Stimulated activated naive CD8-positive, alpha-beta T cell treated with anti-CD3 and anti-CD28 coated beads, Interleukin-15, Interleukin-2, amounts not matched to agents 100 ng/mL and 50 ng/mL, for 24 hours (primary cell): ENCODE measurements at regions not wholly inside any gene's neighbourhood (a gene's known extent, or its start where the extent isn't known, plus 50 kb on each side); places are given as distances from the start of the nearest gene placed in this dataset.
A peak's percentile ranks its signal among the peaks of the same experiment; 100 is the strongest.

Experiments
- H3K27ac Mint-ChIP-seq: one replicate; pipeline ENCODE4 v1.8.0; 2021; ENCODE audit warnings: mild to moderate bottlenecking, mixed read lengths
- H3K27me3 Mint-ChIP-seq: one replicate; pipeline ENCODE4 v1.8.0; 2021; ENCODE audit warnings: mixed read lengths
- H3K36me3 Mint-ChIP-seq: one replicate; pipeline ENCODE4 v1.8.0; 2021; ENCODE audit warnings: low read depth, mixed read lengths
- H3K4me1 Mint-ChIP-seq: one replicate; pipeline ENCODE4 v1.8.0; 2021; ENCODE audit warnings: low read depth, mixed read lengths
- H3K4me3 Mint-ChIP-seq: one replicate; pipeline ENCODE4 v1.8.0; 2021; ENCODE audit warnings: mild to moderate bottlenecking, mixed read lengths
- H3K9me3 Mint-ChIP-seq: one replicate; pipeline ENCODE4 v1.8.0; 2021; ENCODE audit warnings: mixed read lengths

GRCh38 chr1:59072583-59072947 is 224.3 kb upstream of the FGGY start:
- H3K4me1 Mint-ChIP-seq, result peaks cover 35% of the 10 kb centered on the region
- H3K27me3 Mint-ChIP-seq, result no peaks in the 10 kb centered on the region
- no peaks in the 10 kb centered on the region for H3K36me3 Mint-ChIP-seq
- peaks cover 4% of the 10 kb centered on the region for H3K9me3 Mint-ChIP-seq
- peak overlapping the region; percentile 1 for H3K4me3 Mint-ChIP-seq
- peak overlapping the region; percentile 82 for H3K27ac Mint-ChIP-seq

- Mint-ChIP-seq H3K4me3 (no peak overlapping the region), H3K27me3 (no peaks in the 10 kb centered on the region), H3K9me3 (peaks cover 4% of the 10 kb centered on the region), H3K27ac (no peak overlapping the region), H3K4me1 (peaks cover 44% of the 10 kb centered on the region), H3K36me3 (no peaks in the 10 kb centered on the region)
Measured at GRCh38 chr1:59074598-59074997, 222.3 kb upstream of the FGGY start.

GRCh38 chr1:59075021-59075420 is 221.9 kb upstream of the FGGY start:
- H3K27ac Mint-ChIP-seq, result no peak overlapping the region
- no peaks in the 10 kb centered on the region for H3K27me3 Mint-ChIP-seq
- peaks cover 4% of the 10 kb centered on the region for H3K9me3 Mint-ChIP-seq
- no peaks in the 10 kb centered on the region for H3K36me3 Mint-ChIP-seq
- H3K4me1 Mint-ChIP-seq, result peaks cover 49% of the 10 kb centered on the region
- H3K4me3 Mint-ChIP-seq, result no peak overlapping the region

- Mint-ChIP-seq H3K9me3 (peaks cover 4% of the 10 kb centered on the region), H3K4me3 (no peak overlapping the region), H3K27ac (no peak overlapping the region), H3K27me3 (no peaks in the 10 kb centered on the region), H3K4me1 (peaks cover 39% of the 10 kb centered on the region), H3K36me3 (no peaks in the 10 kb centered on the region)
Measured at GRCh38 chr1:59076612-59077011, 220.3 kb upstream of the FGGY start.

DNA sequence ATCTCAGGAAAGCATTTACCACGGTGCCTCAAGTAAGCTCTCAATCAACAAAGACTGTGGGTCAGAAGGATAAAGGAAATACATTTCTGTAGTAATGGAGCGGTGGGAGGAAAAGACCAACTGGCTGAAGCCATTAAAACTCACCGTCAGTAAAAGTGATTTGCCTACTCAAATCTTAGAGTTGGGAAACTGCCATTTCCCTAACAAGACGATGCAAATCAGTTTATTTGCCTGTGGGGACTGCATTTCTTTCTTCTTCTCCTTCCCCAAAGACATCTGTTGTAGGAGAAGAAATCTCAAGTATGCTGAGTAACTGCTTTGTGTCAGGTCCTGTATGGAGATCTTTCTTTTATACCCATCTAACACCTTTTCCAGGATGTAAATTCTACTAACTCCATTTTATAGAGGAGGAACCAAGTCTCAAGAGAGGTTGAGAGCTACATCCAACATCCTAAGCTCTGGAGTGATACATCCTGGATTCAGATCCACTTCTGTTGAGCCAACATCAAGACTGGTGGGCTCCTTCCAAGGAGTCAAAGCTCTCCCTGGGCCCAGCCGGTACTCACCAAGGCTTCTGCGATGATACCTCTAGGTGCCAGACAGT is 219.3 kb upstream of the FGGY start:
- H3K36me3 Mint-ChIP-seq, result no peaks in the 10 kb centered on the region
- no peak overlapping the region for H3K27ac Mint-ChIP-seq
- peaks cover under 1% of the 10 kb centered on the region for H3K9me3 Mint-ChIP-seq
- no peak overlapping the region for H3K4me3 Mint-ChIP-seq
- no peaks in the 10 kb centered on the region for H3K27me3 Mint-ChIP-seq
- H3K4me1 Mint-ChIP-seq, result peaks cover 29% of the 10 kb centered on the region

DNA sequence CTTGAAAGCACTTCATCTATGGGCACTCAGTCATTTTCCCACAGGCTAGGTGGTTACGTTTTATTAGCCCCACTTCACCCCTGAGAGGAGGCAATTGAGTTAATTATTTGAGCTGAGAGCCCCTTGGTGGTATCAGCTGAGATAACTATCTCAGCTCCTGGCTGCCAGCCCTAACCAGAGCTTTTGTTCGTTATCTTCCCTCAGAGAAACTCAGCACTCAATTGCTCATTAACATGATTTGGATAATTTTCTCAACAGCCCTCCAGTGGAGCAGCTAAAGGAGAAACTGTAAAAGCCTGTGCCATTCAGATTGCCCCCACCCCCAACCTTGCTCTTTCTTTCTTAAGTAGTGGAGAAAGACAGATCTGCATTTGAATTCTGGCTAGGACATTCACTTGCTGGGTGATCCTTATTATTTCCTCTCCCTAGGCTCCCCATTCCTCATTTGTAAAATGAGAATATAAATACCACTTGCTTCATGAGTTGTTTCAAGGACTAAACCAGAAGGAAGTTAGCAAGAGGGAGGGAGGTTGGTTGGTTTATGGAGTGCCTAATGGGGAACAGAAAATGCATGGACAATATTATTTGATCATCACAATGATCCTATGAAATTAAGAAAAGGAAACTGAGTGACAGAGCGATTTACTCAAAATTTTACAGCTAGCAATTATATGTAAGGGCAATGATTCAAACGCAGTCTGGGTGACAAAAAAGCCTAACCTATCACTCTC is 218.7 kb upstream of the FGGY start:
- H3K9me3 Mint-ChIP-seq, result no peaks in the 10 kb centered on the region
- H3K4me3 Mint-ChIP-seq, result no peak overlapping the region
- H3K27me3 Mint-ChIP-seq, result no peaks in the 10 kb centered on the region
- no peaks in the 10 kb centered on the region for H3K36me3 Mint-ChIP-seq
- no peak overlapping the region for H3K27ac Mint-ChIP-seq
- peaks cover 24% of the 10 kb centered on the region for H3K4me1 Mint-ChIP-seq

GRCh38 chr1:59078866-59079265 is 218.0 kb upstream of the FGGY start:
- Mint-ChIP-seq H3K4me1 (peaks cover 28% of the 10 kb centered on the region), H3K4me3 (no peak overlapping the region), H3K27me3 (no peaks in the 10 kb centered on the region), H3K36me3 (no peaks in the 10 kb centered on the region), H3K9me3 (no peaks in the 10 kb centered on the region), H3K27ac (no peak overlapping the region)

DNA sequence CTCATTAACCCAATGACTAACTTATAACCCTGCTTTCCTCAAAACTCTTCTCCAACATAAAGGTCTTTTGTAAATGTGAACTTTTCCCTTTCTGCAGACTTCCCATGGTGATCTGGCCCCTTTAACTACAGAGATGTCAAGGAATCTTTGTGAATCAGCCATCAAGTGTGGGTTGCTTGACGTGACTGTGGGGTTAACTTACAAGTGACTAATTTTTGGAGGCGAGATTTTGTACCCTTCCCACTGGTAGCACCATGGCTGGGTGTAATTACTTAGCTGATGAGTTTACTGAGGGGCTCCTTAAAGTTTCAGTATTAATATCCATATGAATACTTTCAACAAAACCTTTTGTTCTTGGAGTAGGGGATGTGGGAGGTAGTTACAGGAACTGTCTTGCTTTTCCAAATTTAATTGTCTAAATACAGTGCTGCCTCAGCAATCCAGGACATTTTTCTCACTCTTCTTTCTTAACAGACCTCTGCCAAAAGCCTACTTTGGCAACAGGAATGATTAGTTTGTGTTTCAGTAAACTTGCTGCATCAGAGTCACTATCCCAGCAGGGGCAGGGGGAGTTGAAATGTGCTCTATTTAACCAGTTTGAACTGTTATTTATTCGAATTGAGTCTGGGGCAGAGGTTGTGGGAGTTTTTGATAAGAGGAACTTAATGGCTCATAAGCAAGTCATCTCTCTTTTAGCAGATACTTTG is 217.3 kb upstream of the FGGY start:
- Mint-ChIP-seq H3K4me1 (peaks cover 35% of the 10 kb centered on the region), H3K27ac (no peak overlapping the region), H3K36me3 (no peaks in the 10 kb centered on the region), H3K4me3 (no peak overlapping the region), H3K27me3 (no peaks in the 10 kb centered on the region), H3K9me3 (no peaks in the 10 kb centered on the region)

DNA sequence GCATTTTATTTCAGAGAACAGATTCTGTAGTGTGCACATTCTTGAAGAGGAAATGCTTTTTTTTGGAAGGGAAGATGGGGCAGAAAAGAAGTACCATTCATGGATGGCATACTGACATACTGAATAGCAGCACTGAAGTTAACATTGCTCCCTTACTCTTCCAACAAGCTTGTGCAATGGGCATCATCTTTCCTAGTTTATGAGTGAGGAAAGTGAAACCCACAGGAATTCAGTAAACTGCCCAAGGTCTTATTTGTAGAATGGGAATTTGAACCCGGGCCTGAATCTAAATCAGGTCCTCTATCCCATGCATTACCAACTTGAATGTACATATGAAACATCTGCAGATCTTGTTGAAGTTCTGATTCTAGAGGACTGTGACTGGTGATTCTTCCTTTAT is 215.7 kb upstream of the FGGY start:
- Mint-ChIP-seq H3K4me3 (no peak overlapping the region), H3K27ac (no peak overlapping the region), H3K36me3 (no peaks in the 10 kb centered on the region), H3K4me1 (peaks cover 36% of the 10 kb centered on the region), H3K27me3 (no peaks in the 10 kb centered on the region), H3K9me3 (no peaks in the 10 kb centered on the region)

- H3K27me3 Mint-ChIP-seq, result no peaks in the 10 kb centered on the region
- no peaks in the 10 kb centered on the region for H3K36me3 Mint-ChIP-seq
- H3K9me3 Mint-ChIP-seq, result no peaks in the 10 kb centered on the region
- peaks cover 32% of the 10 kb centered on the region for H3K4me1 Mint-ChIP-seq
- H3K4me3 Mint-ChIP-seq, result no peak overlapping the region
- no peak overlapping the region for H3K27ac Mint-ChIP-seq
Measured at GRCh38 chr1:59081795-59082194, 215.1 kb upstream of the FGGY start.

DNA sequence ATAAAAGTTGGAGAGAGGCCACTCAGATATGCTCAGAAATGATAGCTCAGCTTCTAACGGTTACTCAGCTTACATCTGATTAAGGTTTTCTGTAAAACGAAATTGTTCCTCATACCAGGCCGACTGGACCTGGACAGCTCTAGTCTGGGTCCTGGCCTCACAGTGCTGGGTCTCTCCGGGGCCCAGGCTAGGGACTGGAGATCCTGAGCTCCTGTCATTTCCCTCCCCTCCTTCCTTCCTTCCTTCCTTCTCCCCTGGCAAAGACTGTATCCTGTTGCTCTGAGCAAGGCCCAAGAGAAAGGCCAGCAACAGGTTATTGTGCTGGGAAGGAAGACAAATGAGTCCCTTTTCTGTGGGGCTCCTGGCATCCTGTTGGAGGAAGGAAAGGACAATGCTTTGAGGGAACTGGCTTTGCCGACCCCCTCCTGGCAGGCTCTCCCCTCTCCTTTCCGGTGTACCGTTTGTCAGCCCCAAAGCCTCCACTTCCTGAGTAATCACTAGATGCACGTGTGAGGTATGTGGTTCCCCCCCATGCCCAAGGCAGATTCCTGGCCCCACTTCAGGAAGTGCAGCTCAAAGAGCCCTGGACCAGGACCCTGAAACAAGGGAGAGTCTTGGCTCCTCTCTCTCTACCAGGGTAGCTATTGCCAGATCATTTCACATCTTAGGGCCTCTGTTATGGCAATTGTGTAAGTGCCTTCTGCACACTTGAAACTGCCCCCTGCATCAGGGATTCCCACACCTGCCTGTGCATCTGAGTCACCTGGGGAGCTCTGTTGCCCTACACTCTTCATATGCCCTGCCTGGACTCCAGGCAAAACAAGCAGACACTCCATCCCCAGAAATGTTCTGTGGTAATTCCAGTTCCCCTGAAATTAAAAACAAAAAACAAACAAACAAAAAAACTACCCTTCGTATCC is 212.7 kb upstream of the FGGY start:
- peak overlapping the region; percentile 78 for H3K27ac Mint-ChIP-seq

DNA sequence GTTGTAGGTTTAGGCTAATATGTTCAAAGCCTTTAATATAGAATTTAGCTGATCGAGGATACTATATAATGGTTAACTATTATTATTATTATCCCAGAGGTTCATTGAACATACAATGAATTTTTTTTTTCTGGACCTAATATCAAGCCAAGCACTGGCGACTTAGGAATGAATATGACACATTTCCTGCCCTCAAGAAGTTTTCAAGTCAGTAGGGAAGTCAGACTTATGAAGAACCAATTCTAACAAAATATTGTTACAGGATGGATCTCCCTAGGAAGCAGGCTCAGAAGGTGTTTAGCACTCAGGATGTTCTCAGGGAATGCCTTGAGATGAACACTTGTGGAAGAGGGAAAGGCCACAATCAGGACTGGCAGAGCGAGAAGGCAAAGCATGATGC is 211.8 kb upstream of the FGGY start:
- no peak overlapping the region for H3K27ac Mint-ChIP-seq
- H3K27me3 Mint-ChIP-seq, result no peaks in the 10 kb centered on the region
- no peak overlapping the region for H3K4me3 Mint-ChIP-seq
- no peaks in the 10 kb centered on the region for H3K36me3 Mint-ChIP-seq
- peaks cover 18% of the 10 kb centered on the region for H3K4me1 Mint-ChIP-seq
- no peaks in the 10 kb centered on the region for H3K9me3 Mint-ChIP-seq

More for the DNA sequence above, 212.7 kb upstream of the FGGY start:
- Mint-ChIP-seq H3K27me3 (no peaks in the 10 kb centered on the region), H3K36me3 (no peaks in the 10 kb centered on the region), H3K4me1 (peaks cover 27% of the 10 kb centered on the region), H3K4me3 (no peak overlapping the region), H3K9me3 (no peaks in the 10 kb centered on the region)

DNA sequence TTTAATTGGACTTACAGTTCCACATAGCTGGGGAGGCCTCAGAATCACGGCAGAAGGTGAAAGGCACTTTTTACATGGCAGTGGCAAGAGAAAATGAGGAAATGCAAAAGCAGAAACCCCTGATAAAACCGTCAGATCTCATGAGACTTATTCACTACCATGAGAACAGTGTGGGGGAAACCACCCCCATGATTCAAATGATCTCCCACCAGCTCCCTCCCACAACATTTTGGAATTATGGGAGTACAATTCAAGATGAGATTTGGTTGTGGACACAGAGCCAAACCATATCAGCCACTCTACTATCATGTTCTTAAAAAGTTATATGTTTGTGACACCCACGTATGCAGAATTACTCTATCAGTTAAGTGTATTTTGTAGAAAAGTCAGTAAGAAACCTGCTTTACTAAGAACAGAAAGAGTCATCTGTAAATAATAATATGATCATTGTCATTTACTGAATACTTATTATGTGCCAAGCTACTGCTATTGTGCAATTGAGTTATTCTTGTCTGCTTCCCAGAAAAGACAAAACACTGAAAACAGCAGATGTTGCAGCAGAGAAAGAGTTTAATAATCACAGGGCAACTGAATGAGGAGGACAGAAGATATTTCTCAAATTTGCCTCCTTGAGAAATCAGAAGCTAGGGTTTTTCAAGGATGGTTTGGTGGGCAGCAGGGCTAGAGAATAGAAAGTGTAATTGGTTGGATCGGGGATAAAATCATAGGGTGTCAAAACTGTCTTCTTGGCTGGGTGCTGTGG is 207.7 kb upstream of the FGGY start:
- Mint-ChIP-seq H3K27me3 (no peaks in the 10 kb centered on the region), H3K9me3 (no peaks in the 10 kb centered on the region), H3K4me1 (peaks cover 5% of the 10 kb centered on the region), H3K4me3 (no peak overlapping the region), H3K27ac (no peak overlapping the region), H3K36me3 (no peaks in the 10 kb centered on the region)

GRCh38 chr1:59089922-59090457 is 206.9 kb upstream of the FGGY start:
- Mint-ChIP-seq H3K9me3 (no peaks in the 10 kb centered on the region), H3K36me3 (no peaks in the 10 kb centered on the region), H3K27ac (no peak overlapping the region), H3K27me3 (no peaks in the 10 kb centered on the region), H3K4me1 (no peaks in the 10 kb centered on the region), H3K4me3 (no peak overlapping the region)
